ENCODE measurements at regions not wholly inside any gene's neighbourhood (a gene's known extent, or its start where the extent isn't known, plus 50 kb on each side); places are given as distances from the start of the nearest gene placed in this dataset.

DNA sequence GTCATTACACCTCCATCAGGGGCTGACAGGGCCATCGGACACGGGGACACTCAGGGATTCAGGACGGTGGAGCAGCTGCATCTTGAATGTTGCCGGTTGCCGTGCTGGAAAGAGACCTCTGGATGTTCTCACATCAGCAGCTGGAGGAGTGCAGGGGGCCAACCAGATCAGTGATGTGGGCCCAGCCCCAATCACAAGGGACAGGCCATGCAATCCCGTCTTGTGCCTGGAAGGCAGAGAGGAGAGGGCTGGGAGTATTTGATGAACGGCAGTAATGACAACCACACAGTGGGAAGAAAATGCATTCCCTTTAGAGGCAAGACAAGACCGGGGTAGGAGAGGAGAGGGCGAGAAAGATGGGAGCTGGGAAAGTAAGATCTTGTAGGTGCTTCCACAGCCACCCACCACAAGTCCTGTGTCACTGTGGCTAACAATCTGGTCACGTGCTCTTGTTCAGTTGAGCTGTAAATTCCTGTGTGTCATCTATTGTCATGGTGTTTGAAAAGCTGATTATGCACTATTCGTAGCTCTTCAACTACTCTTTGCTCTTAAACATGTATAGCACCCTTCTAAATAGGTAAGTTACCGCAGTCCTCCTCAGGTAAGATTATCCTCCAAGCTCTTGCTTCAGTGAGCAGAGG is 85.9 kb upstream of the LEP start:
- H3K4me2 ChIP-seq (ENCODE audit: insufficient read depth, low read length, poor library complexity, severe bottlenecking): no peak overlapping the region
- DNase-seq (ENCODE audit: low spot score): no peak
- H2AK5ac ChIP-seq (ENCODE audit: low read depth, low read length): no peak overlapping the region
- no peak overlapping the region for H2BK120ac ChIP-seq (ENCODE audit: low read depth, low read length)
- H3K14ac ChIP-seq (ENCODE audit: low read length): no peak overlapping the region
- H3K9me3 ChIP-seq (replicated peaks in 1 of 2; ENCODE audit: control insufficient read depth in 2 of 2, insufficient read depth in 1 of 2, low read depth in 1 of 2, low read length in 2 of 2): no peaks in the 10 kb centered on the region
- H3K27me3 ChIP-seq (ENCODE audit: control insufficient read depth in 3 of 3, insufficient read depth in 3 of 3, low read depth in 1 of 3, low read length in 3 of 3): peaks cover 0 to 50% (median 2%) of the 10 kb centered on the region in 3 experiments
- H3K23ac ChIP-seq (ENCODE audit: low read depth, low read length, poor library complexity): no peak overlapping the region
- no peak overlapping the region for H3K27ac ChIP-seq (replicated peaks; ENCODE audit: low read length)
- H3K4ac ChIP-seq (ENCODE audit: low read length): no peak overlapping the region
- H3K18ac ChIP-seq (ENCODE audit: low read length): peak overlapping the region; percentile 51
- H2BK15ac ChIP-seq (ENCODE audit: low read length): no peak overlapping the region
- H4K8ac ChIP-seq (ENCODE audit: low read depth, low read length): no peak overlapping the region
- H3K4me1 ChIP-seq (ENCODE audit: control insufficient read depth in 2 of 2, insufficient read depth in 1 of 2, low read depth in 1 of 2, low read length in 2 of 2): peaks cover 12 to 14% of the 10 kb centered on the region in 2 donors
- H3K36me3 ChIP-seq (replicated peaks in 1 of 2; ENCODE audit: control insufficient read depth in 2 of 2, insufficient read depth in 2 of 2, low read length in 2 of 2): no peaks in the 10 kb centered on the region
- no peak overlapping the region for H2BK5ac ChIP-seq (ENCODE audit: low read length)
- H3K4me3 ChIP-seq (ENCODE audit: low read length in 2 of 2): peak overlapping the region in 1 of 2 donors; percentile 18
- H3K9ac ChIP-seq (ENCODE audit: low read depth, low read length, poor library complexity): no peak overlapping the region
- WGBS, 2 donors (ENCODE audit: extremely low coverage in 2 of 2, insufficient read length in 2 of 2, insufficient replicate concordance in 1 of 2): no CpG with 5 or more reads among the region's 12 CpGs
- H2BK12ac ChIP-seq (ENCODE audit: low read length): no peak overlapping the region
- no peak overlapping the region for H4K91ac ChIP-seq (ENCODE audit: low read depth, low read length, poor library complexity)
- H2AFZ ChIP-seq (ENCODE audit: low read length): peak overlapping the region; percentile 7
- H3K79me1 ChIP-seq (ENCODE audit: low read depth, low read length): no peaks in the 10 kb centered on the region

GRCh38 chr7:128157906-128158305 is 83.2 kb upstream of the LEP start:
- no peak overlapping the region for H2AK5ac ChIP-seq (ENCODE audit: low read depth, low read length)

DNA sequence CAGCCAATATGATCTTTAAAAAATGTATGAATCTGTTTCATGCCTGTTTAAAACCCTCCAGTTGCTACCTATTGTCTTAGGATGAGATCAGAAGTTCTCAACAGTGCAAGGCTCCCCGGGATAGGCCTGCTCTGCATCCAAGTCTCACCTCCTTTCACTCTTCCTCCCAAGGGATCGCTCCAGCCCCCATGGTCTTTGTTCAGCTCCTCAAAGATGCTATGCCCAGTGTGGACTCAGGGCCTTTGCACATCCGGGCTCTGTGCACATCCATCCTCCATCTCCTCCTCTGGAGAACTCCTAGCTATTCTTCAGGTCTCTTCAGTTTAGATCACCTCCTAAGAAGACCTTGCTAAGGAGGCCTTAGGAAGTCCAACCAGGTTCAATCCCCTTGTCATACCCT is 82.7 kb upstream of the LEP start:
- no peak overlapping the region for H3K4ac ChIP-seq (ENCODE audit: low read length)
- H2AK5ac ChIP-seq (ENCODE audit: low read depth, low read length): no peak overlapping the region
- no peak overlapping the region for H4K8ac ChIP-seq (ENCODE audit: low read depth, low read length)
- no peak overlapping the region for H3K4me2 ChIP-seq (ENCODE audit: insufficient read depth, low read length, poor library complexity, severe bottlenecking)
- no peaks in the 10 kb centered on the region for H3K9me3 ChIP-seq (replicated peaks in 1 of 2; ENCODE audit: control insufficient read depth in 2 of 2, insufficient read depth in 1 of 2, low read depth in 1 of 2, low read length in 2 of 2)
- no peak overlapping the region for H3K23ac ChIP-seq (ENCODE audit: low read depth, low read length, poor library complexity)
- H3K36me3 ChIP-seq (replicated peaks in 1 of 2; ENCODE audit: control insufficient read depth in 2 of 2, insufficient read depth in 2 of 2, low read length in 2 of 2): no peaks in the 10 kb centered on the region
- H3K4me1 ChIP-seq (ENCODE audit: control insufficient read depth in 2 of 2, insufficient read depth in 1 of 2, low read depth in 1 of 2, low read length in 2 of 2): peaks cover 12 to 14% of the 10 kb centered on the region in 2 donors
- no peak overlapping the region for H2BK120ac ChIP-seq (ENCODE audit: low read depth, low read length)
- H3K4me3 ChIP-seq (ENCODE audit: low read length in 2 of 2): no peak overlapping the region
- no CpG with 5 or more reads among the region's 3 CpGs for WGBS, 2 donors (ENCODE audit: extremely low coverage in 2 of 2, insufficient read length in 2 of 2, insufficient replicate concordance in 1 of 2)
- no peak overlapping the region for H3K9ac ChIP-seq (ENCODE audit: low read depth, low read length, poor library complexity)
- no peak overlapping the region for H2BK15ac ChIP-seq (ENCODE audit: low read length)
- H2BK12ac ChIP-seq (ENCODE audit: low read length): no peak overlapping the region
- no peak overlapping the region for H3K27ac ChIP-seq (replicated peaks; ENCODE audit: low read length)
- no peak overlapping the region for H2BK5ac ChIP-seq (ENCODE audit: low read length)
- H3K27me3 ChIP-seq (ENCODE audit: control insufficient read depth in 3 of 3, insufficient read depth in 3 of 3, low read depth in 1 of 3, low read length in 3 of 3): peaks cover 0 to 54% (median 0%) of the 10 kb centered on the region in 3 experiments
- no peaks in the 10 kb centered on the region for H3K79me1 ChIP-seq (ENCODE audit: low read depth, low read length)
- H2AFZ ChIP-seq (ENCODE audit: low read length): no peak overlapping the region
- no peak overlapping the region for H3K14ac ChIP-seq (ENCODE audit: low read length)
- no peak overlapping the region for H3K18ac ChIP-seq (ENCODE audit: low read length)
- H4K91ac ChIP-seq (ENCODE audit: low read depth, low read length, poor library complexity): no peak overlapping the region
- no peak for DNase-seq (ENCODE audit: low spot score)

More at GRCh38 chr7:128157906-128158305, 83.2 kb upstream of the LEP start:
- no peak overlapping the region for H4K91ac ChIP-seq (ENCODE audit: low read depth, low read length, poor library complexity)
- no peaks in the 10 kb centered on the region for H3K36me3 ChIP-seq (replicated peaks in 1 of 2; ENCODE audit: control insufficient read depth in 2 of 2, insufficient read depth in 2 of 2, low read length in 2 of 2)
- H3K23ac ChIP-seq (ENCODE audit: low read depth, low read length, poor library complexity): no peak overlapping the region
- no peaks in the 10 kb centered on the region for H3K79me1 ChIP-seq (ENCODE audit: low read depth, low read length)
- H2BK5ac ChIP-seq (ENCODE audit: low read length): no peak overlapping the region
- no peak overlapping the region for H3K4me3 ChIP-seq (ENCODE audit: low read length in 2 of 2)
- H2AFZ ChIP-seq (ENCODE audit: low read length): no peak overlapping the region
- WGBS, 2 donors (ENCODE audit: extremely low coverage in 2 of 2, insufficient read length in 2 of 2, insufficient replicate concordance in 1 of 2): no CpG with 5 or more reads among the region's 7 CpGs
- H4K8ac ChIP-seq (ENCODE audit: low read depth, low read length): no peak overlapping the region
- no peaks in the 10 kb centered on the region for H3K9me3 ChIP-seq (replicated peaks in 1 of 2; ENCODE audit: control insufficient read depth in 2 of 2, insufficient read depth in 1 of 2, low read depth in 1 of 2, low read length in 2 of 2)
- H3K4me1 ChIP-seq (ENCODE audit: control insufficient read depth in 2 of 2, insufficient read depth in 1 of 2, low read depth in 1 of 2, low read length in 2 of 2): peaks cover 12 to 14% of the 10 kb centered on the region in 2 donors
- H3K14ac ChIP-seq (ENCODE audit: low read length): no peak overlapping the region
- no peak overlapping the region for H2BK12ac ChIP-seq (ENCODE audit: low read length)
- no peak overlapping the region for H3K18ac ChIP-seq (ENCODE audit: low read length)
- no peak overlapping the region for H3K4ac ChIP-seq (ENCODE audit: low read length)
- no peak for DNase-seq (ENCODE audit: low spot score)
- H2BK15ac ChIP-seq (ENCODE audit: low read length): no peak overlapping the region
- no peak overlapping the region for H3K27ac ChIP-seq (replicated peaks; ENCODE audit: low read length)
- H3K27me3 ChIP-seq (ENCODE audit: control insufficient read depth in 3 of 3, insufficient read depth in 3 of 3, low read depth in 1 of 3, low read length in 3 of 3): peaks cover 0 to 50% (median 0%) of the 10 kb centered on the region in 3 experiments
- no peak overlapping the region for H3K9ac ChIP-seq (ENCODE audit: low read depth, low read length, poor library complexity)
- no peak overlapping the region for H3K4me2 ChIP-seq (ENCODE audit: insufficient read depth, low read length, poor library complexity, severe bottlenecking)
- H2BK120ac ChIP-seq (ENCODE audit: low read depth, low read length): no peak overlapping the region

DNA sequence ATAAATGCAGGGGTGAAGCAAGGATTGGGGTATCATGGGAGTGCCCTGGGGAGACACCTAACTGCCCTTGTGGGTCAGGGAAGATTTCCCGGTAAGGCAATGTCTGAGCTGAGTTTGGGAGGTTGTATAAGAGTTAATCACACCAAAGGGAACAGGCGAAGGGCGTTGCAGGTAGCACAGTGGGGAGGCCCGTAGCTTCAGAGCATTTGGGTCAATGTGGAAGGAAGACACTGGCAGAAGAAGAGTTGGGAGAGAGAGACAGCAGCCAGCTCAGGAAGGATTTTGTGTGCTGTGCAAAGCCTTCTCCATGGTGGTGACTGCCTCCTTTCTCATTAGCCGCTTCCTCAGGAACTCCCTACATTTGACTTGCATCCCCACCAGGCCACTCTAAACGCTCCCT is 80.8 kb upstream of the LEP start:
- no peak overlapping the region for H3K27ac ChIP-seq (replicated peaks; ENCODE audit: low read length)
- no peaks in the 10 kb centered on the region for H3K36me3 ChIP-seq (replicated peaks in 1 of 2; ENCODE audit: control insufficient read depth in 2 of 2, insufficient read depth in 2 of 2, low read length in 2 of 2)
- H3K79me1 ChIP-seq (ENCODE audit: low read depth, low read length): no peaks in the 10 kb centered on the region
- H2AK5ac ChIP-seq (ENCODE audit: low read depth, low read length): no peak overlapping the region
- no peak overlapping the region for H2BK12ac ChIP-seq (ENCODE audit: low read length)
- peaks cover 0 to under 1% of the 10 kb centered on the region in 2 donors for H3K9me3 ChIP-seq (replicated peaks in 1 of 2; ENCODE audit: control insufficient read depth in 2 of 2, insufficient read depth in 1 of 2, low read depth in 1 of 2, low read length in 2 of 2)
- H3K4me1 ChIP-seq (ENCODE audit: control insufficient read depth in 2 of 2, insufficient read depth in 1 of 2, low read depth in 1 of 2, low read length in 2 of 2): peaks cover 5% of the 10 kb centered on the region in 2 donors
- WGBS, 2 donors (ENCODE audit: extremely low coverage in 2 of 2, insufficient read length in 2 of 2, insufficient replicate concordance in 1 of 2): no CpG with 5 or more reads among the region's 6 CpGs
- no peak overlapping the region for H4K8ac ChIP-seq (ENCODE audit: low read depth, low read length)
- no peak overlapping the region for H3K9ac ChIP-seq (ENCODE audit: low read depth, low read length, poor library complexity)
- H3K14ac ChIP-seq (ENCODE audit: low read length): no peak overlapping the region
- H3K18ac ChIP-seq (ENCODE audit: low read length): no peak overlapping the region
- H3K4ac ChIP-seq (ENCODE audit: low read length): no peak overlapping the region
- H2BK5ac ChIP-seq (ENCODE audit: low read length): no peak overlapping the region
- no peak overlapping the region for H4K91ac ChIP-seq (ENCODE audit: low read depth, low read length, poor library complexity)
- no peak overlapping the region for H3K23ac ChIP-seq (ENCODE audit: low read depth, low read length, poor library complexity)
- no peak overlapping the region for H3K4me2 ChIP-seq (ENCODE audit: insufficient read depth, low read length, poor library complexity, severe bottlenecking)
- H3K27me3 ChIP-seq (ENCODE audit: control insufficient read depth in 3 of 3, insufficient read depth in 3 of 3, low read depth in 1 of 3, low read length in 3 of 3): peaks cover 0 to 72% (median 9%) of the 10 kb centered on the region in 3 experiments
- no peak overlapping the region for H2BK15ac ChIP-seq (ENCODE audit: low read length)
- no peak for DNase-seq (ENCODE audit: low spot score)
- no peak overlapping the region for H2BK120ac ChIP-seq (ENCODE audit: low read depth, low read length)
- no peak overlapping the region for H2AFZ ChIP-seq (ENCODE audit: low read length)
- H3K4me3 ChIP-seq (ENCODE audit: low read length in 2 of 2): no peak overlapping the region
